Activated CD8-positive, alpha-beta memory T cell treated with anti-CD3 and anti-CD28 coated beads for 4 hours (primary cell): ENCODE measurements at regions not wholly inside any gene's neighbourhood (a gene's known extent, or its start where the extent isn't known, plus 50 kb on each side); places are given as distances from the start of the nearest gene placed in this dataset.

Source experiments
- DNase-seq, 2 donors: peaks; one replicate each; pipeline ENCODE4 v3.0.0-alpha.2; 2020; ENCODE audit warnings: low read depth in 2 of 2

DNA sequence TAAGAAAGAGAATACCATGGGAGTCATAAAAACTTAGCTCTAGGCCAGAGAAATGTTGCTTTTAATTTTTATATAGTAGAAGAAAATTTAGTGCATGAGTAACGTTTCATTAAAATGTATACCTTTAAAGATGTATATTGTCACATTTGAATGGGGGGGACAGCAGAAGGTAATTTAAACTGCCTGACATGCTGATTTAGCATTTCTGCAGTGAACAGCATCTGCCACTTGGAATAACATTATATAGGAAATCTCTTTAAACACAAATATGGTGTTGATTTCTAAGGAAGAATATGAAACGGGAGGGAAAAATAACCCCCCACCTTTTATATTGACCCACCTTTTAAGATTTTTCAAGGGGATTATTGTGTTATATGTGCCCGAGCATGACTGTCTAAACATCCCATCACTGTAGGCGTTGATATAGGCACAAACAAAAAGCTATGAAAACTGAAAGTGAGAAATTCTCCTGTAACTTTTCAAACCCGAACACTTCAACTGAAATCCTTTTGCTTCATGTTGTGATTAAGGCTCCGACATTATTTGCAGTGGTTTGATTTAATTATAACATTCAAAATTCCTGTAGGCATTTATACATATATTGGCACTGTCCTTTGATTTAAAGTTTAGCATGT is 244.7 kb upstream of the CELF2 start:
- DNase-seq = no peak

GRCh38 chr10:10774416-10774815 is 243.3 kb upstream of the CELF2 start:
- no peak for DNase-seq

- no peak for DNase-seq
These were observed 241.3 kb upstream of the CELF2 start for GRCh38 chr10:10776363-10776762.

DNA sequence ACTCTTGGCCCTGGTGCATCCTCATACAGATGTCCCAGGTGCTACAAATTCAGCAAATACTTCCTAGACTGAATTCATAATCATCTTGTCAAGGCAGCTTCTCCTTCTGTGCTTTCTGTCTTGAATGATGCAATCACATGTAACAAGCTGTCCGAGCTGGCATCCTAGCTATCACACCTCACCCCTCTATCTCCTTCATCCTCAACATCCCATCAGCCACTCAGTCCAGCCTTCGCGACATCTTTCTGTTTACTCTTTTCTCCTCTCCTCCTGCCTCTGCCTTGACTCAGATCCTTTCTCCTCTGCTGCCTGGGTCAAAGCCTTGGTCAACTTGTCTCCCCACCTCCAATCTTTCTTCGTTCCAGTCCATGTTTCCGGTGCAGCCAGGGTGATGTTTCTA is 240.4 kb upstream of the CELF2 start:
- DNase-seq = no peak

- DNase-seq = no peak
These were observed 239.9 kb upstream of the CELF2 start for GRCh38 chr10:10777723-10778122.

GRCh38 chr10:10778959-10779358 is 238.7 kb upstream of the CELF2 start:
- no peak for DNase-seq

GRCh38 chr10:10779511-10779910 is 238.2 kb upstream of the CELF2 start:
- no peak for DNase-seq

DNA sequence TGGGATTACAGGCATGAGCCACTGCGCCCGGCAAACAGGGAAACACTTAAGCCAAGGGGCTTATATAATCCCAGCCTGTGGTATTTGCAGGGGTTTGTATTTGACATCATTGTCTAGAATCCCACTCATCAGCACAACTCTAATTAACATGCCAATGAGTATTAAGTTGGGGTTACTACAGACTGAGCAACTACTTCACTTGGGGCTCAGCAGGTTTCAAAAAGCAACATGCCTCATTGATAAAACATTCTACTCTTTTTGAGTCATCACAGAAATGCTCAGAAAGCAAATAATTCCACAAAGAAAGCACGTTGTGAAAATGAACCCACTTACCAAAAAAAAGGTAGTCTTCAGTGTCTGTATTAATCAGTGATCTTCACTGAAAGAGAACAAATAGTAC is 236.9 kb upstream of the CELF2 start:
- DNase-seq = no peak

DNA sequence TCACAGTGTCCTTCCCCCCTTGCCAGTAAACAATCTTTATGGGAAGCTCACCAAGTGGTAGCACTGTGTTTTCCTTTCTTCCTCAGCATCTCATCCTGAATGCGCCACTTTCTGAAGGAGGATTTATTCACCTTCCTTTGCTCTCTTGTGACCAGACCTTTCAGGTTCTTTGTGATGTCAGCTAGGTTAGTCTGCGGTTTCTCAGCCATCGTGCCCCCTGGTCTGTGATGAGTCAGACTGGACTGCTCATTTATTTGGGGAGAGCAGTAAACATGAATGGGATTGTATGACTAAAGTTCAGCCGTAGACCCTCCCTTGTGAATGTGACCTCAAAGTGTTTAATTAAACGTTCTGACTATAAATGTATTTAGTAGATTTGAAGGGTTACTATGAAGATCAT is 235.1 kb upstream of the CELF2 start:
- DNase-seq = no peak

DNA sequence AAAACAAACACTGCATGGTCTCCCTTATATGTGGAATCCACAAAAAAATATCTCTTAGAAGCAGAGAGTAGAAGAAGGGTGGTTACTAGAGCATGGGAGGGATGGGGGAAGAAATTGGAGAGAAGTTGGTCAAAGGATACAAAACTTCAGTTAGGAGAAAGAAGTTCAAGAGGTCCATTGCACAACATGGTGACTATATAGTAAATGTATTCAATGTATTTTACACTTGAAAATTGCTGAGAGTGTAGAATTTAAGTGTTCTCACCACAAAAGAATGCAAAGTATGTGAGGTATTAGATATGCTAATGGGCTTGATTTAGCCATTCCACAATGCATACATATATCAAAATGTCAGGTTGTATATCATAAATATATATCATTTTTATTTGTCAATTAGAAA is 232.0 kb upstream of the CELF2 start:
- DNase-seq = no peak

GRCh38 chr10:10786109-10787090 is 231.3 kb upstream of the CELF2 start:
- DNase-seq = no peak

DNA sequence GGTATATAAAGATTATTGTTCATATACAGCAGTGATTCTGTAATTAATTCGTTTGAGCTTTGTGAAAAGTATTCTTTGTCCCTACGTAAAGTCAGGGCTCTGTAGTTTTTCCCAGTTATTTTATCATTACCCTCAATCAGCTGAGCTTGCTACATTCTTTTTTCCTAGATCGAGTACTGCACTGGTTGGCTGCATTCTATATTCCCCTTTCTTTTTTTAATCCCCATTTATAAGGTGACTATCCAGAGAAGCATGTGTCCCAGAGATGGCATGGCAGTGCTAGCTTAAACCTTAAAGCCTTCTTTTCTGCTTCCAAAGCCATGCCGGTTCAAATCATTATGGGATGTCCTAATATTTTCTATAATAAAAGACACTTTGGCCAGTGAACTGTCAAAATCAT is 230.1 kb upstream of the CELF2 start:
- DNase-seq = no peak

GRCh38 chr10:10788761-10789160 is 228.9 kb upstream of the CELF2 start:
- no peak for DNase-seq

DNA sequence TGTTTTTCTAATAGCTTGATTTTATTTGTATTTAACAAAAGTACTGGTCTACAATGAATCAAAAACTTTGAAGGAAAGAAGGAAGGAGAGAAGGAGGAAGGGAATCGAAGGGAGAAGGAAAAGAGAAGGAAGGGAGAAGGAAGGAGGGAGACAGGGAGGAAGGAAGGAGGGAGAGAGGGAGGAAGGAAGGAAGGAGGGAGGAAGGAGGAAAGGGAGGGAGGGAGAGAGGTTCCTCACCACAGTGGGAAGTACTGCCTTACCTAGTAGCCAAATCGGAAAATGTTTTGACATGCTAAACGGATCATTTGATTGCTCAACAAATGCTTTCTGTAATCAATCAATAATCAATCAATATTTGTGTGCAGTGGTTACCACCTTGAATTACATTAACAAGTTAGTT is 225.8 kb upstream of the CELF2 start:
- no peak for DNase-seq

DNA sequence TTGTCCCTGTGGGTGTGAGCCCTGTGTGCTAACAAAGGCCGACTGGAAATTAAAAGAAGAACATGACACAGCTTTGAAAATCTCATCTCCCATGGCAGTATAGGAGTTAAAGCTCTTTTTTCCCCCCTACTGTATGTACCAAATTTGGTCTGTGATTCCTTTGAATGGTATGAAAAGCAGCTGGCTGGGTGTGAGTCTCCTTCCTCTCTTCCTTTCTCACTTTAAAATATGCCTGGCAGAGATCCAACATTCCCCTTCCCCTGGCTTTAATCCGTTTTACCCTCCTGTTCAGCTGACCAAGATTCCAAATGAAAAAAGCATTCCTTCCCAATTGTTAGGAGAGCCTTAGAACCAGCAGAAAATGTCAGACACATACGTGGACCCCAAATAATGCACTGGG is 225.0 kb upstream of the CELF2 start:
- DNase-seq = no peak

DNA sequence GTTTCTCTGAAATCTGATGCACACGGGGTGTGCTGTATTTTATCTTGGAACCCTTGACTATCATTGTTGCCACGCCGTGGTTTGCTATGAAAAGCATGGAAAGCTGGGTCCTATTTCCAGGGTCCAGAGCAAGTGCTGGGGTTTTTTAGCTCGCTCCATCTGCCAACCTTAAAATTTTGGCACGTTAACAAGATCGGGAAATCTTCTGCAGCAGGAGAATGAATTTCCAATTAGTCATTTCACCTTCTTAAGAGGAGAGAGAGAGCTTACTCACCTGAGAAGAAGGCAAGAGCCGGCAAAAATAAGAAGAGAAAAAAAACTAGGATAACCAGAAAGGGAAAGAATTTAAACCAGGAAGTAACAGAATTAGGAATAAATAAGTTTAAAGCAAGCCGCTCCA is 223.6 kb upstream of the CELF2 start:
- DNase-seq = no peak

DNA sequence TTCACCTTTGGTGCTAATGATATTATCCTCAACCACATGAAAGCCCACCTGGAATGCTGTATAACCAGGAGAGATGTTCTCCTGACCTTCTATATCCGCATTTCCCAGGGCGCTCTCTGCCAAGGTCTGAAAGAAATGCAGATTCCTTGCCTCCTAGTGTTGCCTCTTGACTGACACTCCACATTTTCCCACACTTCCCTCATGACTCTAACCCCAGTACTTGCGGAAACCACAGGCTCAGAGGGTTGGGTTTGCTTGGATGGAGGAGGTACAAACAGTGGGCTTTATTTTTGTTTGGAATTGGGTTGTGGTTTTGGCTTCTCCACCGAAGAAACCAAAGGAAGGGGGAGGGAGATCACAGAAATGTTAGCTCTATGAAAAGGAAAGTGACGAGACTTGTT is 222.9 kb upstream of the CELF2 start:
- no peak for DNase-seq

DNA sequence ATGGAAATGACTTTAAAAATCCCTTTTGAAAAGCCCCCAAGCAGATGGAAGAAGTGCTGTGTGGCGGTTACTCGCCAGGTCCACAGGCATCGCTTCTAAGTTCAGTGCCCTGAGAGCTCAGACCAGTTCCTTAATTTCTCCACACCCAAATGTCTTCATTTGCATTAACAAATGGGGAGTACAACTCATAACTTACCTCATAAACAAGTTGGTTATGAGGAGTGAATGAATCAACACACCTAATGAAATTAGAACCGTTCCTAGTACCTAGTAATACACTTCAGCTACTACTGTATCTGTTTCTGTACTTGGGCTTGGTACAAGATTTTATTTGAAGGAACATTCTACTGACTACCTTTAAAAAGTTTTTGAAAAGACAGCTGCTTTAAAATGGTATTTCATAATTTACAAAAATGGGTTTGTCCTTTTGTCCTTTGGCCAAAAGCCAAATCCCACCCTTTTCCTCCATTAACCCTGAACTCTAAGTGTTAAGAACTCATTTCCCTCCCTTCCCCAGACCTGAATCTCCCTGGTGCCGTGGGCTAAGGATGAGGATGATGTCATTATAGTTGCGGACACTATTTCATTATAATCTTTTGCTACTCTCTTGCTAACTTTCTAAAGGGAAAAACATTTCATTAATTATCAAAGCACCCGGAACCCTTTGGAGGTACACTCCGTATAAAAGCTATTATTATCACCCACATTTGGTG is 221.5 kb upstream of the CELF2 start:
- DNase-seq = no peak

DNA sequence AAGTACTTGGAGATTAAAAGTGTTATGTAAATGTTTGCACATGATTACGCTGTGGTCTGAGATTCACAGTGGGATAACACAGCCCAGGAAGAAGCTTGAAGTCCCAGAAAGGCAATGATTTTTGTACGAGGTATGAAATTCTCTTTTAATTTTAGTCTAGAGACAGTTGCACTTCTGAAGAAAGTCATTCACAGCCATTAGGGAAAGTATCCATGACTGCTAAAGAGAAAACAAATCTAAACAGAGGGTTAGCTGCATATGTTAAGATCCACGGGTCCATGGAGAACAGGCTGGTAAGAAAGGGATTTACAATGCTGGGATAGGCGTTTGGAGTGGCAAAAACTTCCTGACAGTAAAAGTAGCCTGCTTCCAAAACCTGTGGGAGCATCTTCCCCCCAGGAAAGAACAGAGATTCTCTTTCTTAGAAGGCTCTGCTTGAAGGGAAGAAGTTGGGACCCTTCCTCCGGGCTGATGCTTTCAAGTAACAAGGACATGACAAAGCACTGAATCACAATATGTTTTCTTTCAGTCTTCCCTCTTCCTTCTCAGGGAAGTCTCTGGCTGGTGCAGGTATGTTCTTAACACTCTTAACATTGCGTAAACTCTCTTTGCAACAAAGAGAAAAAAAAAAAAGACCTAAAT is 220.8 kb upstream of the CELF2 start:
- DNase-seq = no peak

- DNase-seq = no peak
These were observed 220.2 kb upstream of the CELF2 start for GRCh38 chr10:10797513-10797912.

DNA sequence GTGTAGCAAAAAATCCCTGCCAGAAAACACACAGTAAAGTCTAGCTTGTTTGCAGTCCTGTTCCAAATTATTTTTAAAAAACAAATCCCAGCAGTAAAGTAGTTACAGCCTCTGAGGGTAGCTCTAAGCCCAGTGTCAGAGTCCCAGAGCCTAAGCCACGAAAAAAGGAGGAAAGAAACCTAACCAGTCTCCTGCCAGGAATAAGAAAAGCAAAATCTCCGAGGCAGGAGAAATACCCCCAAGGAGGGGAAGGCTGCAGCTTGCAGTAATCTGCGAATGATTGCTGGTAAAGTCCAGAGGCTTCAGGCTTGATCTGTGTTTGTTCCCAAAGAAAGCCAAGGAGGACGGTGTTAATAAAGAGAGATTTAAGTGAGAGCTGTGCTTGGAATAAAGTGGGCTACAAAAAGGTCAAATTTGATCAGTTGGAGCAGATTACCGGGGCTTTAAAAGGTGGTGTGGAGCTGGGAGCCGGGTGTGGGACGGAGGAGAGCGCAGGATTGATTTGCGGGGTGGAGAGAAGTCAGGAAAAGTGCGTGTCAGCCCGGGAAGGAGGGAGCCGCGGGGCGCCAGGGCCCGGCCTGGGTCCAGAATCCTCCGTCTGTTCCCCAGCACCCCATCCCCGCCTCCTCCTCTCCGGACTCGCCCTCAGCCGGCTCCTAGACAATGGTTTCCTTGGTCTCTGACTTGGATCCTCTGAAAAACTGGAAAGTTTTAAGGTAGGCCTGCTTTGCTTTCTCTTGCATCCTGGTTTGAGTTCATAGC is 219.4 kb upstream of the CELF2 start:
- no peak for DNase-seq

- no peak for DNase-seq
These were observed 218.8 kb upstream of the CELF2 start for GRCh38 chr10:10798864-10799192.
